ENCODE measurements at regions not wholly inside any gene's neighbourhood (a gene's known extent, or its start where the extent isn't known, plus 50 kb on each side); places are given as distances from the start of the nearest gene placed in this dataset.
A peak's percentile ranks its signal among the peaks of the same experiment; 100 is the strongest.

- H3K36me3 Mint-ChIP-seq (ENCODE audit: low read depth) = no peaks in the 10 kb centered on the region
Measured at GRCh38 chr11:36840378-36840777, 242.3 kb upstream of the RAG2 start.

GRCh38 chr11:36837831-36838437 is 239.9 kb upstream of the RAG2 start:
- Histone ChIP-seq H3K36me3 (ENCODE audit: control insufficient read depth, insufficient read depth, low read length) (no peaks in the 10 kb centered on the region), H3K9ac (ENCODE audit: extremely low read depth, low read length, poor library complexity, severe bottlenecking) (no peak overlapping the region), H3K9me3 (ENCODE audit: control insufficient read depth, low read length) (peaks cover 7% of the 10 kb centered on the region), H3K27ac (ENCODE audit: low read depth, low read length) (no peak overlapping the region), H3K27me3 (ENCODE audit: control insufficient read depth, insufficient read depth, low read length, poor library complexity, severe bottlenecking) (no peaks in the 10 kb centered on the region), H3K4me1 (ENCODE audit: control insufficient read depth, insufficient read depth, low read length) (no peaks in the 10 kb centered on the region), H3K4me3 (ENCODE audit: low read length) (no peak overlapping the region)
- peaks cover 3% of the 10 kb centered on the region for H3K4me1 Mint-ChIP-seq
- WGBS, 2 experiments (ENCODE audit: insufficient coverage in 1 of 2, insufficient read length in 1 of 2) = 91% methylated on average over 1 of the region's 1 CpG; no CpG with 5 or more reads in 1 of the 2 experiments
- no peak overlapping the region for H3K4me3 Mint-ChIP-seq
- no peaks in the 10 kb centered on the region for H3K36me3 Mint-ChIP-seq (ENCODE audit: low read depth)
- H3K27me3 Mint-ChIP-seq (ENCODE audit: insufficient read depth) = peaks cover 17% of the 10 kb centered on the region
- DNase-seq = no peak
- H3K9me3 Mint-ChIP-seq = no peaks in the 10 kb centered on the region
- no peak overlapping the region for H3K27ac Mint-ChIP-seq
- TF ChIP-seq CTCF (conservative IDR thresholded peaks at IDR 0.05) = no peak

More at GRCh38 chr11:36840378-36840777, 242.3 kb upstream of the RAG2 start:
- H3K9me3 Mint-ChIP-seq = no peaks in the 10 kb centered on the region
- peaks cover 12% of the 10 kb centered on the region for H3K27me3 Mint-ChIP-seq (ENCODE audit: insufficient read depth)
- DNase-seq = no peak
- 73 to 86% methylated on average over 2 of the region's 2 CpGs for WGBS, 2 experiments (ENCODE audit: insufficient coverage in 1 of 2, insufficient read length in 1 of 2)
- Histone ChIP-seq H3K9ac (ENCODE audit: extremely low read depth, low read length, poor library complexity, severe bottlenecking) (no peak overlapping the region), H3K4me1 (ENCODE audit: control insufficient read depth, insufficient read depth, low read length) (no peaks in the 10 kb centered on the region), H3K9me3 (ENCODE audit: control insufficient read depth, low read length) (peaks cover 7% of the 10 kb centered on the region), H3K4me3 (ENCODE audit: low read length) (no peak overlapping the region), H3K27me3 (ENCODE audit: control insufficient read depth, insufficient read depth, low read length, poor library complexity, severe bottlenecking) (no peaks in the 10 kb centered on the region), H3K27ac (ENCODE audit: low read depth, low read length) (peak overlapping the region; percentile 56), H3K36me3 (ENCODE audit: control insufficient read depth, insufficient read depth, low read length) (no peaks in the 10 kb centered on the region)
- no peak overlapping the region for H3K27ac Mint-ChIP-seq
- H3K4me3 Mint-ChIP-seq = no peak overlapping the region
- no peak for TF ChIP-seq CTCF (conservative IDR thresholded peaks at IDR 0.05)
- peaks cover 4% of the 10 kb centered on the region for H3K4me1 Mint-ChIP-seq

GRCh38 chr11:36825251-36825650 is 227.2 kb upstream of the RAG2 start:
- no peaks in the 10 kb centered on the region for H3K9me3 Mint-ChIP-seq
- H3K4me3 ChIP-seq (ENCODE audit: low read length) = no peak overlapping the region
- TF ChIP-seq CTCF (conservative IDR thresholded peaks at IDR 0.05) = no peak
- H3K4me3 Mint-ChIP-seq = no peak overlapping the region
- H3K9ac ChIP-seq (ENCODE audit: extremely low read depth, low read length, poor library complexity, severe bottlenecking) = no peak overlapping the region
- H3K4me1 ChIP-seq (ENCODE audit: control insufficient read depth, insufficient read depth, low read length) = no peaks in the 10 kb centered on the region
- no peak for DNase-seq
- no peaks in the 10 kb centered on the region for H3K36me3 Mint-ChIP-seq (ENCODE audit: low read depth)
- no peak overlapping the region for H3K27ac ChIP-seq (ENCODE audit: low read depth, low read length)
- peaks cover 7% of the 10 kb centered on the region for H3K27me3 Mint-ChIP-seq (ENCODE audit: insufficient read depth)
- no peaks in the 10 kb centered on the region for H3K36me3 ChIP-seq (ENCODE audit: control insufficient read depth, insufficient read depth, low read length)
- H3K27me3 ChIP-seq (ENCODE audit: control insufficient read depth, insufficient read depth, low read length, poor library complexity, severe bottlenecking) = peaks cover 11% of the 10 kb centered on the region
- H3K4me1 Mint-ChIP-seq = no peaks in the 10 kb centered on the region
- H3K9me3 ChIP-seq (ENCODE audit: control insufficient read depth, low read length) = no peaks in the 10 kb centered on the region
- WGBS, 2 experiments (ENCODE audit: insufficient coverage in 1 of 2, insufficient read length in 1 of 2) = 88 to 91% methylated on average over 4 to 10 of the region's 10 CpGs
- no peak overlapping the region for H3K27ac Mint-ChIP-seq
